B cell (primary cell): ENCODE measurements at regions not wholly inside any gene's neighbourhood (a gene's known extent, or its start where the extent isn't known, plus 50 kb on each side); places are given as distances from the start of the nearest gene placed in this dataset.

ENCODE experiments used
- CTCF ChIP-seq: fragments of 200-600 bp; IDR thresholded peaks from one replicate; pipeline ENCODE4 v1.8.0; 2022; ENCODE audit warnings: antibody characterized with exemption, mild to moderate bottlenecking
- EZH2 ChIP-seq: IDR thresholded peaks from 2 replicates; pipeline ENCODE4 v1.6.1; 2012; ENCODE audit warnings: borderline replicate concordance, low read depth, mild to moderate bottlenecking, moderate library complexity, low read length; ENCODE audit not compliant: insufficient read depth, poor library complexity, severe bottlenecking

GRCh38 chr9:7935681-7936080 lies 136.1 kb upstream of the DMAC1 start:
- TF ChIP-seq CTCF: no peak
- TF ChIP-seq EZH2: no peak
